Activated CD4-positive, alpha-beta T cell treated with anti-CD3 and anti-CD28 coated beads, Interleukin-2, amount 50 U/mL, for 24 hours (primary cell): ENCODE measurements at regions not wholly inside any gene's neighbourhood (a gene's known extent, or its start where the extent isn't known, plus 50 kb on each side); places are given as distances from the start of the nearest gene placed in this dataset.

Experiments
- DNase-seq, 2 donors: peaks; one replicate each; pipeline ENCODE4 v3.0.0-alpha.2; 2020; ENCODE audit warnings: low read depth in 1 of 2, low spot score in 1 of 2

- no peak for DNase-seq
Measured at GRCh38 chr5:82408033-82408432, 129.9 kb upstream of the RPS23 start.

DNA sequence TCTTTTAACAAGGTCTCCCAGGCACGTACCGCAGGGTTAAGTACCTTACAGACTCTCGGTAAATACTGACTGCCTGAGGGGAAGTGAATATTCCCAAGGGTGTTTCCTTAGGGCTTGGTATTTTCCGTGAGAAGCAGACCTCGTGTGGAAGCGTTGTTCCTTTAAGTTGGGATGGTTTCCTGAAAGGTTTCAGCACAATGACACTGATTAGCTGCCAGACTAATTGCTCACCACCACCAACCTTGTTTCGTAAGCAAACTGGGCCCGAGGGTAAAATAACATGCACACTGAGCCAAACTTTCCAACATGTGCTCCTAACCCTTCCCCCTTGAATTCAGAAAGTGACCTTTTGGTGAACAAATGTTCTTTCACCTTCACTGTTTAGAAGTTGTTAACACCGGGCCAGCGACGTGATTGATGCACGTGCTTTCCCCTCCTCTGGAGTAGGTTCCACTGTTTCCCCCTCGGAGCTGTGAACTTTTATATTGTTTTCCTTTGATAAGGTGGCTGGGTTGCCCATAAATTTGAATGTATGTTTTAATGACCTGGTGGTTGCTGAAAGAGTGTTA is 128.1 kb upstream of the RPS23 start:
- no peak for DNase-seq

- DNase-seq: no peak
Measured at GRCh38 chr5:82405618-82406204, 127.6 kb upstream of the RPS23 start.

DNA sequence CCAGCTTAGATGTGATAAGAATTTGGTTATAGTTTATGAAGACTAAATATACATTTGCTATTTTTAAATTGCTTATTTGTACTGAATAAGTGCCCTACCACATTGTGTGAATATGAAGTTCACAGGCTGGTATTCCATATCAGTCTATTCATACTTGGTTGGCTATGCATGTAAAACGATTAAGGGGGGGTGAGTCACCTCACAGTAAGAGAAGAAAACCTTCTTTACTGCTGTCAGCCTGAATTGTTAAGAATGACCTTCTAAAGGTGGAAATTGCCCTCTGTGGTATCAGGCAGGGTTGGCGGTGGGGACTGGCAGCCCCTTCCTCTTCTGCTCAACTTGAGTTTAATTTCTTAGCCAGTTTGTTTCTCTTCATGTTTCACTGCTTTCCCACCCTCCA is 127.0 kb upstream of the RPS23 start:
- DNase-seq: no peak

- no peak for DNase-seq
Measured at GRCh38 chr5:82404382-82404945, 126.3 kb upstream of the RPS23 start.

DNA sequence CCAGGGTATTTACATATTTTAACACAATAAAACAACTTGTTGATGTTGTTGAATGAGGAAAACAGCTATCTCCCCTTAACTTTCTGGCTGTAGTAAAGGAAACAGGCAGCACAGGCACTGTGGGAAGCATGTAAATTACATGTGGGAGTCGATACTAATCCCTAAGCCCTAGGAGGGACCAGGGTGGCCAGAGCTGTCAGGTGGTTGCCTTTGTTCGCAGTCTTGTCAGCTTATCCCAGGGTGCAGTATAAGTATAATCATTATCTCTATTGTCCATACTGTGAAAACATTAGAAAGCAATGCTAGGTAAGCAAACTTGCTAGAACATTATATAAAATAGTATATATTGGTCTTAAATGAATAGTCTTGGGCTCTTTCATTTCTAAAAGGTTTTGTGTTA is 125.6 kb upstream of the RPS23 start:
- no peak for DNase-seq

DNA sequence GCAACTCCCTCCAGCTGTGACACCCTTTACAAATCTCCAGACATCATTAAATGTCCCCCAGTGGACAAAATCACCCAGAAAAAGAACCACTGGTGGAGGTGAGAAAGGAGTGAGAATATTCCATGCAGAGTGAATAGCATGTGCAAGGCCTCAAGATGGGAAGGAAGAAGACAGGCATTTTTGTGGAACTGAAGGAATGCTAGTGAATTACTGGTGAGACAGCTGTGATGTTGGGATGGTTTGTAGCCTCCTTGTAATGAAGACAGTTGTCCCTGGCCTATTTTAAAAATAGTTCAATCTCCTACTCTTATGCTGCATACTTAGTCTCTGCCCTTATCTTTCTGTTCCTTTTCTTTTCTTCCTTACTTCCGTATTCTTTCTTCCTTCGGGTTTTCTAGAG is 124.9 kb upstream of the RPS23 start:
- DNase-seq: no peak

DNA sequence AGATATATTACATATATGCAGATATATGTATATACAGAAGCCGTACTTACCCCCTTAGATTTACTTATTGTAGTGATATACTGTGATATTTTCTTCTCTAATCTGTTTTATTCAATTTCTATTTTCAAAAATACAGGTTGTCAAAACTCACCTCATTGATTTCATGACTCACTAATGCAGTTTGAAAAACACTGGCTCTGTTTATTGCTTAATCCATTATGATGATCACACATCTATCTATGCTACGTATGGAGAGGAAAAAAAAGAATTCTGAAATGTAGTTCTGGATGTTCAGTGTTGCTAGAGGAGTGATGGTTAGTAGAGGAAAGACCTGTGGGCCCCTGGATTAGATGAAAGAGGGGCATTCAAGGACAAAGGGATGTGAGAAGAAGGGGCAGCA is 121.0 kb upstream of the RPS23 start:
- no peak for DNase-seq

- DNase-seq: no peak
Measured at GRCh38 chr5:82397741-82398320, 119.7 kb upstream of the RPS23 start.

GRCh38 chr5:82396871-82397514 is 118.8 kb upstream of the RPS23 start:
- DNase-seq: no peak

- DNase-seq: no peak
Measured at GRCh38 chr5:82396396-82396795, 118.2 kb upstream of the RPS23 start.

DNA sequence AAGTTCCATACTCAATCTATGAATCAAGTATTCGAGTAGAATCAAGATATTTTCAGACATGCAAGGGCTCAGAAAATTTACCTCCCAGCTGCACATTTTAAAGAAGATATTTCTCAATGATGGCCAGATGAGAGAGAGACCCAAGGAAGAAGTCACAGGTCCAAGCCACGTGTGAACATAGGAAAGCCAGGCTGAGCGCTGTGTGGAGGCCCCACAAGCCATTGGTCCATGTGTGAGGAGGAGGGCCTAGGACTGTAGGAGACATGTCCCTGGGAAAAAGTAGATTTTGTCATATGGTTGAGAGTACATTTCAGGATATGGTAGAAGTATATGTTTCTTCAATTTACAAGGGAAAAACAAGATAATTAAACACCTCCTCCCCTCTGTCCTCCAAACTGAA is 115.8 kb upstream of the RPS23 start:
- DNase-seq: no peak

GRCh38 chr5:82390088-82390487 is 111.9 kb upstream of the RPS23 start:
- DNase-seq: no peak

DNA sequence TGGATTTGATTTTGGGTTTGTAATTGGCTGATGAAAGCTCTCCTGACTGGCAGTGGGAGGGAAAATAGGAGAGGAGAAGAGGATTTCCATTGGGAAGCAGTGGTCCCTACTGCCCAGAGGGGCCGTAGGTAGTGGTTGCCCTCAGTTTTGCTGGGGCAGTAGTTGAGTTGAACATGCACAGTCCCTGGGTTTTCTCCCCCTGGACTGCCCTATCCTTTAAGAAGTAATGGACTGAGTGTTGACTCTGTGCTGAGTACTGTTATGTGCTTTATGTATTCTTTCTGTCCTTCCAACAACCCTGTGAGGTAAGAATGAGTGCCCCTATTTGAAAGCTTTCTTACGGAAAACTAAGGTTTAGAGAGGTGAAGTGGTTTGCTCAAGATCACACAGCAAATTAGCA is 111.2 kb upstream of the RPS23 start:
- no peak for DNase-seq

GRCh38 chr5:82388181-82388580 is 110.0 kb upstream of the RPS23 start:
- DNase-seq: no peak

GRCh38 chr5:82387819-82388166 is 109.6 kb upstream of the RPS23 start:
- DNase-seq: no peak

- no peak for DNase-seq
Measured at GRCh38 chr5:82387001-82387818, 109.1 kb upstream of the RPS23 start.

DNA sequence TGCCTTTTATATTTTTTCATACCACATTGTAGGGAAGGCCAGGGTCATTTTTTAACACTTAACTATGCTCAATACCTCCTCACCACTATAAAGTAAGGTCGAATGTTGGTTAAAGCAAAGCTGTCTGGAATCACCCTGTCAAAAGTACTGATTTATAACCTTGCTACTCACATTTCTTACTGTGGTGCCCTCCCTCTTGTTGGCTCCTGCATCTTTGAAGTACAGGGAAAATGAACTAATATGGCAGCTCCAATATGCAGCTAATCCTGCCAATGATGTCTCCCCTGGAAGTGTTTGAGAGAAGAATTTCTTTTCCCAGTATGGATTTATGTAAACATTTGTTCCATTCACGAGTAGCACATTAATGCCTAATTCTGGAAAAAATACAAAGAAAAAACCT is 108.4 kb upstream of the RPS23 start:
- no peak for DNase-seq

DNA sequence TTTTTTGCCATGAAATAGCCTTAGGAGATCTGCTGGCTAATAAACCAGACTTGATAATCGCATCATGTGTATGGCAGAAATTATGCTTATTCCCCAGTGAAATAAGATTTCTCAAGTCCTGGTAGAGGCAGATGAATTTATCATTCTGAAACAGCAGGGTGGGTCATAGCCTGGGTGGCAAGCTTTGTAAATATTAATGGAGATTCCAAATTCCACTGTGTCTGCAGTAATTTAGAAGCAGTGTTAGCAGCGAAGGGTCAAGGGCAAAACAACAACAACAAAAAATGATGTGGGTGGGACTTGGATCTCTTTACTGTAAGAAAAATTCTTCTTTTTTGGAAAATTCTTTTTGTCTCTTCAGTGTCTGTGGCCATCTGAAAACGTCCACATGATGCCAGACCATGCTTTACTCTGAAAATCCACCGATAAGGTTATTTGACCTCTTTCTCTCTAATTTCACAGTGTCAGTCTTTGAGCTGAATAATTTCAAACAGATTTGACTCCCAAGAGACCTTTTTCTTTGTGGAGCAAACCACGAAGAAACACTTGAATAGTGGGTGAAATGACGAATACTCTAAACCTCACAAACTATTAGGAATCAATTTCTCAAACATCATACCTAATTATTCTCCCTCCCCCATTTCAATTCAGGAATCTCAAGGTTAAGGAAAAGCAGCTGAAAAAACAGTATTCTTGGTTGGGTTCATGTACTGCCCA is 106.0 kb upstream of the RPS23 start:
- no peak for DNase-seq

- DNase-seq: no peak
Measured at GRCh38 chr5:82381591-82381990, 103.4 kb upstream of the RPS23 start.

GRCh38 chr5:82376307-82376706 is 98.2 kb upstream of the RPS23 start:
- no peak for DNase-seq
